ENCODE measurements at regions not wholly inside any gene's neighbourhood (a gene's known extent, or its start where the extent isn't known, plus 50 kb on each side); places are given as distances from the start of the nearest gene placed in this dataset.

DNA sequence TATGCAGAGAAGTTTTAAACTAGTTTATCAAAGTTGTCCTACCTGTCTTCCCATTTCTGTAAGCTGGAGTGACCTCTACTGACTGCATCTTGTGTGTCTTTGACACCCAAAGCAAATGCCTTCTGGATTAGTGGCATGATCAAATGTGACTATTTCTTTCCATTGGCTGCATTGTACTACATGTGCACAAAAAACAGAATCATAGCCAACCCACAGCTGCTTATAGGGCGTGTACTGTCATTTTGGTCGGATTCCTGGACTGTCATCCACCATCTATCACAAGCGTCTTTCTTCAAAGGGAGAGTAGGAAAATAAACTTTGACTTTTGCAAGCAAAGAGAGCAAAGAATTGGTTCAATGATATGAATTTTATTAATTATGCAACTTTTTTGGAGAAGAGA, 310.6 kb downstream of the MAP2K6 start:
- TF ChIP-seq, protein P1, sequence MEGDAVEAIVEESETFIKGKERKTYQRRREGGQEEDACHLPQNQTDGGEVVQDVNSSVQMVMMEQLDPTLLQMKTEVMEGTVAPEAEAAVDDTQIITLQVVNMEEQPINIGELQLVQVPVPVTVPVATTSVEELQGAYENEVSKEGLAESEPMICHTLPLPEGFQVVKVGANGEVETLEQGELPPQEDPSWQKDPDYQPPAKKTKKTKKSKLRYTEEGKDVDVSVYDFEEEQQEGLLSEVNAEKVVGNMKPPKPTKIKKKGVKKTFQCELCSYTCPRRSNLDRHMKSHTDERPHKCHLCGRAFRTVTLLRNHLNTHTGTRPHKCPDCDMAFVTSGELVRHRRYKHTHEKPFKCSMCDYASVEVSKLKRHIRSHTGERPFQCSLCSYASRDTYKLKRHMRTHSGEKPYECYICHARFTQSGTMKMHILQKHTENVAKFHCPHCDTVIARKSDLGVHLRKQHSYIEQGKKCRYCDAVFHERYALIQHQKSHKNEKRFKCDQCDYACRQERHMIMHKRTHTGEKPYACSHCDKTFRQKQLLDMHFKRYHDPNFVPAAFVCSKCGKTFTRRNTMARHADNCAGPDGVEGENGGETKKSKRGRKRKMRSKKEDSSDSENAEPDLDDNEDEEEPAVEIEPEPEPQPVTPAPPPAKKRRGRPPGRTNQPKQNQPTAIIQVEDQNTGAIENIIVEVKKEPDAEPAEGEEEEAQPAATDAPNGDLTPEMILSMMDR (IDR thresholded peaks at IDR 0.05): no peak
- no peak for TF ChIP-seq EP300 (IDR thresholded peaks at IDR 0.05)

All from ovary (tissue), 3 donors.